Omental fat pad (tissue), 3 donors: ENCODE measurements at regions not wholly inside any gene's neighbourhood (a gene's known extent, or its start where the extent isn't known, plus 50 kb on each side); places are given as distances from the start of the nearest gene placed in this dataset.

Experiments
- ATAC-seq: fragments of 150-250 bp; one replicate; pipeline ENCODE4 v1.9.1; 2016; ENCODE audit warnings: mild to moderate bottlenecking, moderate library complexity; ENCODE audit not compliant: low FRiP score
- DNase-seq: peaks from one replicate; pipeline ENCODE4 v3.0.0-alpha.2; 2019; ENCODE audit warnings: low spot score
- CTCF ChIP-seq, 3 donors: fragments of 450-650 bp; IDR thresholded peaks; one replicate each; pipeline ENCODE4 v1.5.1; 2016 to 2017; ENCODE audit warnings: antibody characterized with exemption in 3 of 3, mild to moderate bottlenecking in 3 of 3, moderate library complexity in 2 of 3

GRCh38 chr7:24192691-24193090 is 91.3 kb upstream of the NPY start:
- no peak for DNase-seq
- no peak for TF ChIP-seq CTCF (IDR thresholded peaks at IDR 0.05)
- no peak for ATAC-seq

GRCh38 chr7:24197852-24198251 is 86.1 kb upstream of the NPY start:
- TF ChIP-seq CTCF (IDR thresholded peaks at IDR 0.05), result no peak
- ATAC-seq (peak; percentile 56), DNase-seq (no peak)

- TF ChIP-seq CTCF (IDR thresholded peaks at IDR 0.05), result no peak
- no peak for ATAC-seq
- no peak for DNase-seq
Observed at GRCh38 chr7:24199978-24200377, 84.0 kb upstream of the NPY start.

- no peak for ATAC-seq
- no peak for DNase-seq
- TF ChIP-seq CTCF (IDR thresholded peaks at IDR 0.05), result no peak
Observed at GRCh38 chr7:24200407-24200966, 83.5 kb upstream of the NPY start.

- no peak for ATAC-seq
- TF ChIP-seq CTCF (IDR thresholded peaks at IDR 0.05), result no peak
- no peak for DNase-seq
Observed at GRCh38 chr7:24201226-24201625, 82.8 kb upstream of the NPY start.

GRCh38 chr7:24212073-24212472 is 71.9 kb upstream of the NPY start:
- DNase-seq (no peak), ATAC-seq (no peak)
- TF ChIP-seq CTCF (IDR thresholded peaks at IDR 0.05), result no peak

- TF ChIP-seq CTCF (IDR thresholded peaks at IDR 0.05), result no peak
- DNase-seq (no peak), ATAC-seq (no peak)
Observed at GRCh38 chr7:24213311-24213710, 70.7 kb upstream of the NPY start.
